Prostate gland (tissue), 2 donors: ENCODE measurements at regions not wholly inside any gene's neighbourhood (a gene's known extent, or its start where the extent isn't known, plus 50 kb on each side); places are given as distances from the start of the nearest gene placed in this dataset.

Experiments used
- POLR2A ChIP-seq: fragments of 450-650 bp; IDR thresholded peaks from one replicate; pipeline ENCODE4 v1.6.1; 2016; ENCODE audit warnings: antibody characterized with exemption, mild to moderate bottlenecking
- TF ChIP-seq, protein P1 (sequence below), 4 experiments: fragments of 200-600 bp in 2 of 4; fragments of 450-650 bp in 2 of 4; sonication (generic) in 2 of 4; IDR thresholded peaks; 1 replicate in 3 of 4; 2 replicates in 1 of 4; pipeline ENCODE4 v1.5.1; 2016 to 2019; ENCODE audit warnings: antibody characterized with exemption in 4 of 4, mild to moderate bottlenecking in 2 of 4, moderate library complexity in 2 of 4

DNA sequence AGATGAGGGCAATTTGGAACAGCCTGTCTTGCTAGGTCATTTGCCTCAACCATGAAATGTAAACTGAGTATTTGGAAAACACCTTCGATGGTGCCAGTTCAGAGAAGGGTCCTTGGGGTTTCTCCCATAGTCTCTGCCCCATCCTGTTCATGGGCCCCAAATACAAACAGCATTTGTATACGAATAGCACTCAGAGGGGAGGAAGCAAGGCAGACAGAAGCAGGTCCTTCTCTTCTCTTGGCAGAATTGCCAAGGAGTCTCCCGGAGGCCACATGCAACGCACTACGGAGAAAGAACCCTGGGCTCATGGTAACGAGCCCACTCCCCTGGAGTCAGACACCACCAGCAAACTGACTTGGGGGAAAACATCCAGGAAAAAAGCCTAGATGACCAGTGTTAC lies 162.1 kb downstream of the RAB11FIP2 start:
- TF ChIP-seq, protein P1, sequence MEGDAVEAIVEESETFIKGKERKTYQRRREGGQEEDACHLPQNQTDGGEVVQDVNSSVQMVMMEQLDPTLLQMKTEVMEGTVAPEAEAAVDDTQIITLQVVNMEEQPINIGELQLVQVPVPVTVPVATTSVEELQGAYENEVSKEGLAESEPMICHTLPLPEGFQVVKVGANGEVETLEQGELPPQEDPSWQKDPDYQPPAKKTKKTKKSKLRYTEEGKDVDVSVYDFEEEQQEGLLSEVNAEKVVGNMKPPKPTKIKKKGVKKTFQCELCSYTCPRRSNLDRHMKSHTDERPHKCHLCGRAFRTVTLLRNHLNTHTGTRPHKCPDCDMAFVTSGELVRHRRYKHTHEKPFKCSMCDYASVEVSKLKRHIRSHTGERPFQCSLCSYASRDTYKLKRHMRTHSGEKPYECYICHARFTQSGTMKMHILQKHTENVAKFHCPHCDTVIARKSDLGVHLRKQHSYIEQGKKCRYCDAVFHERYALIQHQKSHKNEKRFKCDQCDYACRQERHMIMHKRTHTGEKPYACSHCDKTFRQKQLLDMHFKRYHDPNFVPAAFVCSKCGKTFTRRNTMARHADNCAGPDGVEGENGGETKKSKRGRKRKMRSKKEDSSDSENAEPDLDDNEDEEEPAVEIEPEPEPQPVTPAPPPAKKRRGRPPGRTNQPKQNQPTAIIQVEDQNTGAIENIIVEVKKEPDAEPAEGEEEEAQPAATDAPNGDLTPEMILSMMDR (IDR thresholded peaks at IDR 0.05): no peak
- no peak for TF ChIP-seq POLR2A
